Caco-2 (cell line): ENCODE measurements at regions not wholly inside any gene's neighbourhood (a gene's known extent, or its start where the extent isn't known, plus 50 kb on each side); places are given as distances from the start of the nearest gene placed in this dataset.

Source experiments
- BruUV-seq: library from RNA; stranded (reverse); fragments of 400-500 nt; replicated peaks from 2 replicates; lab custom pipeline; 2021; lab: Mats Ljungman, UMichigan
- CTCF ChIA-PET: fragments of 300-600 bp; sonication (Branson Sonifier 250); formaldehyde crosslinking; loops from one replicate; lab custom pipeline; 2022; ENCODE audit warnings: antibody characterized with exemption; lab: Charles Lee
- POLR2A ChIA-PET: fragments of 300-600 bp; sonication (Branson Sonifier 250); formaldehyde crosslinking; loops from one replicate; lab custom pipeline; 2022; ENCODE audit warnings: antibody characterized with exemption; lab: Charles Lee
- DNase-seq, 2 experiments: peaks; one replicate each; pipeline versions ENCODE4 v3.0.0 to v3.0.0-alpha.2; 2020 to 2022
- H3K27me3 ChIP-seq: replicated peaks from 2 replicates; pipeline ENCODE4 v1.6.0; 2011; ENCODE audit warnings: low read length; ENCODE audit not compliant: control insufficient read depth, insufficient read depth
- H3K36me3 ChIP-seq: 2 replicates; pipeline ENCODE4 v1.5.1; 2011; ENCODE audit warnings: low read length; ENCODE audit not compliant: control insufficient read depth, insufficient read depth
- H3K4me1 ChIP-seq: fragments of 250-450 bp; sonication (Bioruptor Pico); 2 replicates; pipeline ENCODE4 v1.5.1; 2020; ENCODE audit warnings: mild to moderate bottlenecking
- H3K4me3 ChIP-seq: 2 replicates; pipeline ENCODE4 v1.5.1; 2011; ENCODE audit warnings: low read depth, mild to moderate bottlenecking, control low read depth, low read length
- H3K9me3 ChIP-seq: fragments of 250-450 bp; sonication (Bioruptor Pico); 2 replicates; pipeline ENCODE4 v1.5.1; 2020; ENCODE audit warnings: mild to moderate bottlenecking, moderate library complexity
- H3K27ac Mint-ChIP-seq: one replicate; pipeline ENCODE4 v1.8.0; 2022; ENCODE audit warnings: mixed read lengths; ENCODE audit not compliant: unreplicated experiment
- H3K27me3 Mint-ChIP-seq: one replicate; pipeline ENCODE4 v1.8.0; 2022; ENCODE audit warnings: mixed read lengths; ENCODE audit not compliant: insufficient read depth, unreplicated experiment
- H3K36me3 Mint-ChIP-seq: one replicate; pipeline ENCODE4 v1.8.0; 2022; ENCODE audit warnings: mild to moderate bottlenecking, mixed read lengths; ENCODE audit not compliant: insufficient read depth, unreplicated experiment
- H3K4me1 Mint-ChIP-seq: one replicate; pipeline ENCODE4 v1.8.0; 2022; ENCODE audit warnings: low read depth, mixed read lengths; ENCODE audit not compliant: unreplicated experiment
- H3K4me3 Mint-ChIP-seq: one replicate; pipeline ENCODE4 v1.8.0; 2022; ENCODE audit warnings: mild to moderate bottlenecking, moderate library complexity, mixed read lengths; ENCODE audit not compliant: unreplicated experiment
- H3K9me3 Mint-ChIP-seq: one replicate; pipeline ENCODE4 v1.8.0; 2022; ENCODE audit warnings: mixed read lengths; ENCODE audit not compliant: unreplicated experiment
- intact Hi-C: fragments of 100-400 bp; cut with micrococcal nuclease; formaldehyde crosslinking; loops from one replicate; pipeline ENCODE4 v1.10.0; 2022; ENCODE audit not compliant: unreplicated experiment
- TF ChIP-seq, protein P1 (sequence below), 2 experiments: fragments of 200-600 bp in 1 of 2; IDR thresholded peaks; 1 replicate in 1 of 2; 2 replicates in 1 of 2; pipeline versions ENCODE4 v1.5.1 to v1.8.0; 2011 to 2022; ENCODE audit warnings: antibody characterized with exemption in 1 of 2, control low read depth in 1 of 2, inconsistent platforms in 1 of 2, low read depth in 1 of 2, low read length in 1 of 2, mild to moderate bottlenecking in 1 of 2, moderate library complexity in 1 of 2; ENCODE audit not compliant: insufficient read depth in 1 of 2, severe bottlenecking in 1 of 2, unreplicated experiment in 1 of 2

DNA sequence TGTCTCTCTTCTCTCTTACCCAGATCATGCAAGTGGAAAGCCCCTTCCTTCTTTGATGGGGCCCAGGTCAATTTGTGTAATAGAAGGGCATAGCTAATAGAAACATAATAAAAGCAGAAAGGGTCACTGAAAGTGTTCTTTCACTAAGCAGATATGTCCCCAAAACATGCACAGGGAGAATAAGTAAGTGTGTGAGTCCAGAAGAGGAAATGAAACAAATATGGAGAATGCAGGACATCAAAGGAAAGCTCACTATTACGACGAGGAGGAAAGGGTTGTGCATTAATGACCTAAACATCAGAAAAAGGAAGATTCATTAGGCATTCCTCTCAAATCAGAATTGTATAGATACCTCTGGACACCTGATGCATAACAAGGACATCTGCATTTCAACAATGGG, 81.4 kb upstream of the SMYD2 start:
- Mint-ChIP-seq H3K27ac (no peak overlapping the region), H3K4me1 (no peaks in the 10 kb centered on the region), H3K9me3 (no peaks in the 10 kb centered on the region), H3K4me3 (no peak overlapping the region), H3K36me3 (no peaks in the 10 kb centered on the region), H3K27me3 (no peaks in the 10 kb centered on the region)
- DNase-seq, result no peak
- ChIA-PET CTCF (interaction anchor here (0.7 kb wide), 1 partner anchor 289 kb away, joined by 3 read pairs; no protein-coding TSS in a partner anchor), POLR2A (no interaction called here)
- intact Hi-C loops, result no loop called here
- H3K9me3 ChIP-seq, result no peaks in the 10 kb centered on the region
- no TSS peak for BruUV-seq
- H3K36me3 ChIP-seq, result no peaks in the 10 kb centered on the region
- H3K4me1 ChIP-seq, result no peaks in the 10 kb centered on the region
- no peak overlapping the region for H3K4me3 ChIP-seq
- H3K27me3 ChIP-seq, result no peaks in the 10 kb centered on the region
- TF ChIP-seq, protein P1, sequence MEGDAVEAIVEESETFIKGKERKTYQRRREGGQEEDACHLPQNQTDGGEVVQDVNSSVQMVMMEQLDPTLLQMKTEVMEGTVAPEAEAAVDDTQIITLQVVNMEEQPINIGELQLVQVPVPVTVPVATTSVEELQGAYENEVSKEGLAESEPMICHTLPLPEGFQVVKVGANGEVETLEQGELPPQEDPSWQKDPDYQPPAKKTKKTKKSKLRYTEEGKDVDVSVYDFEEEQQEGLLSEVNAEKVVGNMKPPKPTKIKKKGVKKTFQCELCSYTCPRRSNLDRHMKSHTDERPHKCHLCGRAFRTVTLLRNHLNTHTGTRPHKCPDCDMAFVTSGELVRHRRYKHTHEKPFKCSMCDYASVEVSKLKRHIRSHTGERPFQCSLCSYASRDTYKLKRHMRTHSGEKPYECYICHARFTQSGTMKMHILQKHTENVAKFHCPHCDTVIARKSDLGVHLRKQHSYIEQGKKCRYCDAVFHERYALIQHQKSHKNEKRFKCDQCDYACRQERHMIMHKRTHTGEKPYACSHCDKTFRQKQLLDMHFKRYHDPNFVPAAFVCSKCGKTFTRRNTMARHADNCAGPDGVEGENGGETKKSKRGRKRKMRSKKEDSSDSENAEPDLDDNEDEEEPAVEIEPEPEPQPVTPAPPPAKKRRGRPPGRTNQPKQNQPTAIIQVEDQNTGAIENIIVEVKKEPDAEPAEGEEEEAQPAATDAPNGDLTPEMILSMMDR (IDR thresholded peaks at IDR 0.05; ENCODE audit: insufficient read depth in 1 of 2, low read depth in 1 of 2, low read length in 1 of 2, severe bottlenecking in 1 of 2, unreplicated experiment in 1 of 2), result no peak

DNA sequence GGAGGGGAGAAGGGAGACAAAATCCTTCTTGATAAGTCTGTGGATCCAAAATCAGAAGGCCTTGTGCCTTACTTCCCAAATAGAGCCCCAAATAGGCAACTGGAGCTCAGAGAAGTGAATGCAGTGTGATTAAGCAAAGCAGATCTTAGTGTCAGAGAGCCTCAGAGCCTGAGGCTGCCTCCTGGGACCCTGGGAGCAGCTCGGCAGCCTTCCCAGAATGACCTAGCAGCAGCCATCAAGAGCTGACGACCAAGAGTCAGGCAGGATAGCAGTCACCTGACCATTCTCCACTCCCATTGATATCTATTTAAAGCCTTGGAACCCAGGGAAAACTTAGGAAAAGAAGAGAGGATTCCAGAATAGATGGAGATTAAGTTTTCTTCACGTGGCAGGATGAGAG, 78.0 kb upstream of the SMYD2 start:
- no peaks in the 10 kb centered on the region for H3K27me3 ChIP-seq
- H3K27ac Mint-ChIP-seq, result no peak overlapping the region

DNA sequence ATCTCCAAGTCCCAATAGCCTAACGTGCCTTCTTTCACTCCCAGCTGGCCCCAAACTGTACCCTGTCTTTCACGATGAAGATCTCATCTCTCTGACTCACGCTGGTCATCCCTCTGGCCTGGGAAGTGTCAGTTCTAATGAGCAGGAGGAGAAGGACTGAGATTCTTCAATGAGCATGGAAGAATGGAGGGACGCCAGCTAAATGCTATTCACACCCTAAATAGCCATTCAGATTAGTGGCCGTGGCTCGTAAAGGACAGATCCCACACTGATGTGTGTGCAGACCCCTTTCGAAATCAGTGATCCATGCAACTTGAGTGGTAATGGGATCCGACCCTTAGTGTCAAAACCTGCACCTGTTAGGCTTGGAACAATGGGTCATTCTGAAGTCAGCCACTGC, 75.9 kb upstream of the SMYD2 start:
- POLR2A ChIA-PET, result no interaction called here
- Mint-ChIP-seq H3K4me1 (peaks cover 11% of the 10 kb centered on the region), H3K9me3 (no peaks in the 10 kb centered on the region), H3K27me3 (no peaks in the 10 kb centered on the region), H3K27ac (no peak overlapping the region), H3K36me3 (no peaks in the 10 kb centered on the region), H3K4me3 (no peak overlapping the region)
- Histone ChIP-seq H3K27me3 (no peaks in the 10 kb centered on the region), H3K4me1 (peaks cover 19% of the 10 kb centered on the region), H3K36me3 (no peaks in the 10 kb centered on the region), H3K4me3 (no peak overlapping the region), H3K9me3 (no peaks in the 10 kb centered on the region)
- TF ChIP-seq, protein P1 (IDR thresholded peaks at IDR 0.05; ENCODE audit: insufficient read depth in 1 of 2, low read depth in 1 of 2, low read length in 1 of 2, severe bottlenecking in 1 of 2, unreplicated experiment in 1 of 2), result no peak
- intact Hi-C loops, result no loop called here
- CTCF ChIA-PET, result interaction anchor here (0.6 kb wide), 1 partner anchor 99 kb away, joined by 3 read pairs; no protein-coding TSS in a partner anchor
- BruUV-seq, result no TSS peak
- DNase-seq, result no peak

More for the DNA sequence above, 78.0 kb upstream of the SMYD2 start:
- H3K9me3 Mint-ChIP-seq, result no peaks in the 10 kb centered on the region
- Histone ChIP-seq H3K4me3 (no peak overlapping the region), H3K36me3 (no peaks in the 10 kb centered on the region), H3K4me1 (no peaks in the 10 kb centered on the region; the same call in 1 of the 2 replicates), H3K9me3 (no peaks in the 10 kb centered on the region)
- no peak for DNase-seq
- ChIA-PET CTCF (interaction anchor here (1.0 kb wide), 1 partner anchor 11 kb away, joined by 5 read pairs; no protein-coding TSS in a partner anchor), POLR2A (no interaction called here)
- no peak overlapping the region for H3K4me3 Mint-ChIP-seq
- no peaks in the 10 kb centered on the region for H3K27me3 Mint-ChIP-seq
- TF ChIP-seq, protein P1 (IDR thresholded peaks at IDR 0.05; ENCODE audit: insufficient read depth in 1 of 2, low read depth in 1 of 2, low read length in 1 of 2, severe bottlenecking in 1 of 2, unreplicated experiment in 1 of 2), result no peak
- intact Hi-C loops, result no loop called here
- peaks cover 11% of the 10 kb centered on the region for H3K4me1 Mint-ChIP-seq
- BruUV-seq, result no TSS peak
- H3K36me3 Mint-ChIP-seq, result no peaks in the 10 kb centered on the region
